ENCODE measurements at regions not wholly inside any gene's neighbourhood (a gene's known extent, or its start where the extent isn't known, plus 50 kb on each side); places are given as distances from the start of the nearest gene placed in this dataset.

DNA sequence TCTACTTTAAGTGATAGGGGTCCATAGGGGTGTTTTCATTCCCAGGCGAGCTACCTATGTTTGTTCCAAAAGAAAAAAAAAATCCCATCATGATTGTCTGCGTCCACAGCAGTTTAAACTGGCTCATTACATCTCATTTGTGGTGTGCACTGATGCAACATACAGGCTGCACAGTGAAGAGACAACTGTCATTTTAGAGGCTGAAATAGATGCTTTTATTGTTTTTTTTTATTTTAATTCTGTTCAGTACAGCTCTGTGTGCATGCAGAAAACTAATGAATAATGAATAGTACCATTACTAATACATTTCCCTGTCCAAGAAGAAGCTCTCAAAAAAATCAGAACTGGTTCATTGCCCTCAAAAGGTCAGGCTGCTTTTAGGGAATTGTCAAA is 92.8 kb upstream of the ZNF516 start:
- TF ChIP-seq EZH2phosphoT487 (IDR thresholded peaks at IDR 0.05; ENCODE audit: insufficient read depth, low read depth) (no peak), EZH2 (IDR thresholded peaks at IDR 0.05; ENCODE audit: insufficient read depth, poor library complexity, severe bottlenecking) (no peak)
